Right cardiac atrium (tissue), 5 donors: ENCODE measurements at regions not wholly inside any gene's neighbourhood (a gene's known extent, or its start where the extent isn't known, plus 50 kb on each side); places are given as distances from the start of the nearest gene placed in this dataset.
A peak's percentile ranks its signal among the peaks of the same experiment; 100 is the strongest.
"Not testable (repeated sequence)": the region's sequence is repeated elsewhere in the genome, so short reads cannot be mapped to it uniquely, and the experiment has no call there.

Experiments
- ATAC-seq, 2 donors: fragments of 200-7000 bp; cut with Tn5 transposase; one replicate each; pipeline versions ENCODE4 v1.8.0 to v1.9.1; 2020; ENCODE audit warnings: moderate library complexity in 2 of 2, mild to moderate bottlenecking in 1 of 2
- DNase-seq, 3 donors: peaks; one replicate each; pipeline ENCODE4 v3.0.0-alpha.2; 2020
- H3K27ac ChIP-seq: one replicate; pipeline ENCODE4 v1.5.1; 2013; ENCODE audit warnings: mild to moderate bottlenecking, low read length, control low read depth, moderate library complexity
- H3K27me3 ChIP-seq: one replicate; pipeline ENCODE4 v1.6.1; 2013; ENCODE audit not compliant: control insufficient read depth, insufficient read depth
- H3K4me1 ChIP-seq: one replicate; pipeline ENCODE4 v1.6.1; 2013; ENCODE audit warnings: low read length; ENCODE audit not compliant: control insufficient read depth, insufficient read depth
- H3K4me3 ChIP-seq: one replicate; pipeline ENCODE4 v1.5.1; 2013; ENCODE audit warnings: low read length, control low read depth
- H3K9me3 ChIP-seq: one replicate; pipeline ENCODE4 v1.6.1; 2013; ENCODE audit warnings: low read length; ENCODE audit not compliant: control insufficient read depth
- WGBS: extraction: QIAGEN DNeasy Blood & Tissue Kit; methylation state at CpG from one replicate; pipeline ENCODE4 v1.1.7; 2013; 5-methylcytosine and 5-hydroxymethylcytosine counted together
- intact Hi-C, 4 donors: fragments of 100-400 bp; cut with DNase I; formaldehyde crosslinking; loops; one replicate each; pipeline versions ENCODE4 v1.11.0 to v1.14.0; 2022 to 2023
- donor health status: healthy with polysubstance abuse.
- donor health status: DM: no; HTN: yes; CAD: no.
- donor health status: DM: no; HTN: no; CAD: no.
- donor health status: DM: no; HTN: yes; CAD: no; lungs with severe emphysema.
- donor health status: DM: yes; HTN: yes; CAD: no.

- Histone ChIP-seq H3K4me3 (no peak overlapping the region), H3K27me3 (no peaks in the 10 kb centered on the region), H3K27ac (no peak overlapping the region), H3K4me1 (no peaks in the 10 kb centered on the region), H3K9me3 (no peaks in the 10 kb centered on the region)
- DNase-seq, result no peak
- ATAC-seq, result no peak
- 92% methylated on average over 2 of the region's 2 CpGs for WGBS
- intact Hi-C loops, result no loop called here
Measured at GRCh38 chrX:103911236-103911635, 51.2 kb upstream of the TMSB15B start.

- 97% methylated on average over 6 of the region's 6 CpGs for WGBS
- H3K27me3 ChIP-seq, result no peaks in the 10 kb centered on the region
- no peaks in the 10 kb centered on the region for H3K4me1 ChIP-seq
- no peak for ATAC-seq
- H3K4me3 ChIP-seq, result no peak overlapping the region
- H3K9me3 ChIP-seq, result no peaks in the 10 kb centered on the region
- intact Hi-C loops, result no loop called here
- H3K27ac ChIP-seq, result no peak overlapping the region
- no peak for DNase-seq
Measured at GRCh38 chrX:103910430-103910829, 52.0 kb upstream of the TMSB15B start.

GRCh38 chrX:103904301-103904700 lies 58.1 kb upstream of the TMSB15B start:
- intact Hi-C loops, result no loop called here
- no peaks in the 10 kb centered on the region for H3K9me3 ChIP-seq
- peak in 1 of 3 donors; percentile 51 for DNase-seq
- no peak for ATAC-seq
- WGBS, result 98% methylated on average over 16 of the region's 16 CpGs
- H3K4me1 ChIP-seq, result no peaks in the 10 kb centered on the region
- no peaks in the 10 kb centered on the region for H3K27me3 ChIP-seq
- H3K27ac ChIP-seq, result no peak overlapping the region
- H3K4me3 ChIP-seq, result no peak overlapping the region

GRCh38 chrX:103902606-103903005 lies 59.8 kb upstream of the TMSB15B start:
- WGBS, result 97% methylated on average over 8 of the region's 8 CpGs
- H3K4me3 ChIP-seq, intact Hi-C loops, DNase-seq, H3K27ac ChIP-seq, H3K9me3 ChIP-seq, H3K27me3 ChIP-seq, ATAC-seq, H3K4me1 ChIP-seq: not testable (repeated sequence)

GRCh38 chrX:103889216-103889615 lies 57.2 kb upstream of the RAB9B start:
- H3K27me3 ChIP-seq, result no peaks in the 10 kb centered on the region
- no peak overlapping the region for H3K4me3 ChIP-seq
- ATAC-seq (no peak), DNase-seq (no peak)
- intact Hi-C loops, result no loop called here
- H3K4me1 ChIP-seq, result no peaks in the 10 kb centered on the region
- no peaks in the 10 kb centered on the region for H3K9me3 ChIP-seq
- 54% methylated on average over 4 of the region's 4 CpGs for WGBS
- no peak overlapping the region for H3K27ac ChIP-seq

GRCh38 chrX:103886624-103887023 lies 54.6 kb upstream of the RAB9B start:
- Histone ChIP-seq H3K9me3 (no peaks in the 10 kb centered on the region), H3K27ac (no peak overlapping the region), H3K4me3 (no peak overlapping the region), H3K27me3 (no peaks in the 10 kb centered on the region), H3K4me1 (no peaks in the 10 kb centered on the region)
- ATAC-seq (no peak), DNase-seq (no peak)
- intact Hi-C loops, result no loop called here

- Histone ChIP-seq H3K4me3 (no peak overlapping the region), H3K27ac (no peak overlapping the region), H3K4me1 (peaks cover 8% of the 10 kb centered on the region), H3K27me3 (no peaks in the 10 kb centered on the region), H3K9me3 (no peaks in the 10 kb centered on the region)
- ATAC-seq (peak in 1 of 2 donors; percentile 59), DNase-seq (no peak)
- 43% methylated on average over 2 of the region's 2 CpGs for WGBS
- intact Hi-C loops, result no loop called here
Measured at GRCh38 chrX:103883533-103883932, 51.5 kb upstream of the RAB9B start.

- 67% methylated on average over 2 of the region's 2 CpGs for WGBS
Measured at GRCh38 chrX:103882999-103883398, 50.9 kb upstream of the RAB9B start.

More at GRCh38 chrX:103882999-103883398, 50.9 kb upstream of the RAB9B start:
- no peak overlapping the region for H3K4me3 ChIP-seq
- no peaks in the 10 kb centered on the region for H3K9me3 ChIP-seq
- ATAC-seq (no peak), DNase-seq (no peak)
- intact Hi-C loops, result no loop called here
- peaks cover 8% of the 10 kb centered on the region for H3K4me1 ChIP-seq
- H3K27ac ChIP-seq, result no peak overlapping the region
- no peaks in the 10 kb centered on the region for H3K27me3 ChIP-seq
